Type B pancreatic cell (in vitro differentiated cells): ENCODE measurements at regions not wholly inside any gene's neighbourhood (a gene's known extent, or its start where the extent isn't known, plus 50 kb on each side); places are given as distances from the start of the nearest gene placed in this dataset.

Experiments
- DNase-seq: peaks from one replicate; pipeline ENCODE4 v3.0.0; 2021; ENCODE audit warnings: mixed read lengths; ENCODE audit not compliant: unreplicated experiment; ENCODE audit errors: extremely low spot score
- H3K27ac Mint-ChIP-seq: 2 replicates; pipeline ENCODE4 v1.8.0; 2021; ENCODE audit warnings: mild to moderate bottlenecking, mixed read lengths
- H3K27me3 Mint-ChIP-seq: 2 replicates; pipeline ENCODE4 v1.8.0; 2021; ENCODE audit warnings: mixed read lengths
- H3K36me3 Mint-ChIP-seq: 2 replicates; pipeline ENCODE4 v1.8.0; 2021; ENCODE audit warnings: mixed read lengths
- H3K4me1 Mint-ChIP-seq: one replicate; pipeline ENCODE4 v1.8.0; 2021; ENCODE audit warnings: mixed read lengths; ENCODE audit not compliant: unreplicated experiment
- H3K4me3 Mint-ChIP-seq: 2 replicates; pipeline ENCODE4 v1.8.0; 2021; ENCODE audit warnings: mild to moderate bottlenecking, mixed read lengths
- H3K9me3 Mint-ChIP-seq: 2 replicates; pipeline ENCODE4 v1.8.0; 2021; ENCODE audit warnings: mixed read lengths
- CTCF ChIP-seq: fragments of 200-600 bp; sonication (generic); conservative IDR thresholded peaks from 2 replicates; pipeline ENCODE4 v1.5.0; 2021; ENCODE audit warnings: antibody characterized with exemption, mild to moderate bottlenecking

DNA sequence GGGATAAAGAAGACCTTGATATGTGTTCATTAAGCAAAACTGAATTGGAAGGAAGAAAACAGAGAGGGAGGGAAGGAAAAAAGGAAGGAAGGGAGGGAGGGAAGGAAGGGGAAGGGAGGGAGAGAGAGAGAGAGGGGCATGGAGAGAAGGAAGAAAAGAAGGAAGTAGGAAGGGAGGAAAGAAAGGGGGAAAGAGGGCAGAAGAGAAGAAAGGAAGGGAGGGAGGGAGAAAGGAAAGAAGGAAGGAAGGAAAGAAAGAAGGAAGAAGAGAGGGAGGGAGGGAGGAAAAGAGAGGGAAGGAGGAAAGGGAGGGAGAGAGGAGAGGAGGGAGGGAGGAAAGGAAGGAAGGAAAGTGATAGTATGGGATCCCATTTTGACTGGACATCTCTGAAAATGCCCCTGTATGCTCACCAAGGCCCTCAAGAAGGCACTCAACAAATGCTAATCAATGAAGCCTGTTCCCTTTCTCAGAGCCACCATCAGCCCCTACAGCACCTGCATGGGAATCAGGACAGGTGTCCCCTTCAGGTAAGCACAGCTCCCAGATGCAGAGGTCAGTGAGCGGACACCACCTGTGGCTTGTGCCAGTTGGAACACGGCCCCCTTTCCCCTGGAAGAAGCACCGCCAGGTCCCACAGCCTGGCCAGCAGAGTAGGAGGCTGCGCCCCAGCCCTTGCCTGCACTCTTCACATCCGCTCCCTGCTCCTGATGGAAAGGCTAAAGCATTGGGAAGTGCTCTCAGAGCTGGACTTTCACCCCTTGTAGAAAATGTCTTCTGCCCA lies 161.4 kb upstream of the DIO3 start:
- Mint-ChIP-seq H3K9me3 (peaks cover 3% of the 10 kb centered on the region), H3K27me3 (peaks cover 8% of the 10 kb centered on the region), H3K36me3 (no peaks in the 10 kb centered on the region), H3K4me3 (no peak overlapping the region), H3K4me1 (peaks cover 4% of the 10 kb centered on the region), H3K27ac (no peak overlapping the region)
- no peak for TF ChIP-seq CTCF
- DNase-seq: no peak

DNA sequence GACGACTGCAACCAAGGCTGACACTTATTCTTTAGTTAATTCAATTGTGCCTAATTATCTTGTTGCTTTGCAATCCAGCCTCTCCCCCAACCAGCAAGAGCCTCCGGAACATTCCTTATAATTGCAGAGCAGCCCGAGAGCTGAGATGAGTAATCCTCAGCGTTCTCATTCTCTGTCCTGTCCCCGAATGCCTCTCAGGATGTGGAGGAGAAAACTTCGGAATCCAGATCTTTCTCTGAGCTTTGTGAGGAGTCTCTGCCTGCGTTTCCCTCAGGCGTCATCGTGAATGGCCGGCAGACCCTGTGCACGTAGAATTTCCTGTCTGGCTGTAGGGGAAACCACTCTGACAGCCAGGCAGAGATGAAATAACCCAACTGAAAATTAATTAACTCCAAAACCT lies 160.5 kb upstream of the DIO3 start:
- no peak for DNase-seq
- H3K4me3 Mint-ChIP-seq: no peak overlapping the region
- H3K36me3 Mint-ChIP-seq: no peaks in the 10 kb centered on the region

DNA sequence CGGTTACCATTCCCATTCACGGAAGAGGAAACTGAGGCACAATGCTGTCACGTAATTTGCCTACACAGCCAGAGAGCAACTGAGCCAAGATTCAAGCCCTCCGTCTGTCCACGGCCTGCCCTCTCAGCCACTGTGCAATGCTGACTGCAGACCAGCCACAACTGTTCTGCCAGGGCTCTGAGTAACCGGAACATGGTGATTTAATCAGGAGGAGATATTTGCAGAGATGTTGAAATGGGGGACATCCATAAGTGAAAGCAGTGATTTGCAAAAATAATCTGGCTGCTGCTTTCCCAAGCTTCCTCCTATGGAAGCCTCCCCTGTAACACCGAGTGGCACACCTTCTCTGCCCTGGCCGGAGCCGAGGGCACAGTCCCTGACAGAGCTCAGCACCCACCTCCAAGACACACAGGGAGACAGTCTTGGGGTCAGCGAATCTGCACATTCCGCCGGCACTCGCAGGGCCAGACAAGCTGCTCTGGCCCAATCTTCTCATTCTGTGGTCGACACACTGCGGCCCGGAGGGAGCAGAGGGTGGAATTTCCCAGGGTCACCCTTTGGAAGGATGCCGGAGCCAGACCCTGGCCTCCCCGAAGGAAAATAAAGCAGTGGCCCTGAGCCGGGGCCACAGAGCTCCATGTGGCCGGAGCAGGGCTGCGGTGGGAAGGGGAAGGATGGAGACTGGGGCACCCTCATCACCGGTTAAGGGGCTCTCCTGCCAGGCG lies 158.2 kb upstream of the DIO3 start:
- H3K9me3 Mint-ChIP-seq: peaks cover 6% of the 10 kb centered on the region
- DNase-seq: no peak
- no peak for TF ChIP-seq CTCF
- peaks cover 8% of the 10 kb centered on the region for H3K27me3 Mint-ChIP-seq
- no peak overlapping the region for H3K27ac Mint-ChIP-seq
- no peaks in the 10 kb centered on the region for H3K36me3 Mint-ChIP-seq
- peaks cover 6% of the 10 kb centered on the region for H3K4me1 Mint-ChIP-seq
- no peak overlapping the region for H3K4me3 Mint-ChIP-seq

More for the DNA sequence above, 160.5 kb upstream of the DIO3 start:
- Mint-ChIP-seq H3K9me3 (peaks cover 6% of the 10 kb centered on the region), H3K4me1 (peaks cover 4% of the 10 kb centered on the region), H3K27me3 (peaks cover 8% of the 10 kb centered on the region), H3K27ac (no peak overlapping the region)
- TF ChIP-seq CTCF: no peak

GRCh38 chr14:101404426-101405170 lies 156.7 kb upstream of the DIO3 start:
- Mint-ChIP-seq H3K27ac (no peak overlapping the region), H3K4me3 (no peak overlapping the region), H3K4me1 (peaks cover 11% of the 10 kb centered on the region), H3K27me3 (peaks cover 8% of the 10 kb centered on the region), H3K9me3 (peaks cover 6% of the 10 kb centered on the region), H3K36me3 (no peaks in the 10 kb centered on the region)
- no peak for DNase-seq
- no peak for TF ChIP-seq CTCF

DNA sequence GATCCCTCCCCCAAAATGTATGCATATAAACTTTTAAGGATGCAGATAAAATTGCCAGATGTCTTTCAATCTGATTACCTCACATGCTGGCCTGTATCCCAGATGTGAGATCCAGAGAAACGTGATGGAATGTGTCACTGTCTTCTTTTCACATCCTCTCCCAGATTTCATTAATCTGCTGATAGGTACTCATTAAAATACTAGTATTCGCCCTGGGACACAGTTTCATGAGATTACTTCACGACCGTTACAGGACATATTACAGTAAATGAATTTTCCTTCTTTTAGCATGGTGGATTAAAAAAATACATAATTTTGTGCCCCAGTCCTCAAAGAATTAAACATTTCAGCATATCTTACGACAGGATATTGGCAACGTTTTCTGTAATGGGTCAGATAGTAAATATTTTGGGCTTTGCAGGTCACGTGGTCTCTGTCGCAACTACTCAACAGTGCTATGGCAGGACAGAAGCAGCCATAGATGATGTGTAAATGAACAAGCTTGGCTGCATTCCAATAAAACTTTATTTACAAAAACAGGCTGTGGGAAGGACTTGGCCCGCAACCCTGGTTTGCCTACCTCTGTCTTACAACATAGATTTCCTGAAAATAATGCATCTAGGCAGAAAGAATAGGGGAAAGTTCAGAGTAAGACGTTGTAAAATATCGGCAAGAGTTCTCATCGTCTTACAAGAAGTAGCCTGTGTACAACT lies 156.0 kb upstream of the DIO3 start:
- Mint-ChIP-seq H3K9me3 (peaks cover 6% of the 10 kb centered on the region), H3K27ac (no peak overlapping the region), H3K36me3 (no peaks in the 10 kb centered on the region), H3K4me1 (peaks cover 17% of the 10 kb centered on the region), H3K27me3 (peaks cover 7% of the 10 kb centered on the region), H3K4me3 (no peak overlapping the region)
- no peak for TF ChIP-seq CTCF
- no peak for DNase-seq
